NCI-H2196 treated with DMSO at 0.1 percent for 48 hours (cell line): ENCODE measurements at regions not wholly inside any gene's neighbourhood (a gene's known extent, or its start where the extent isn't known, plus 50 kb on each side); places are given as distances from the start of the nearest gene placed in this dataset.

Source experiments
- DNase-seq: peaks from one replicate; lab custom pipeline; 2025; ENCODE audit not compliant: unreplicated experiment; lab: John Stamatoyannopoulos, UW

- DNase-seq = no peak
Measured at GRCh38 chr3:8189051-8189450, 312.6 kb upstream of the LMCD1 start.

- no peak for DNase-seq
Measured at GRCh38 chr3:8191406-8191805, 310.2 kb upstream of the LMCD1 start.

- no peak for DNase-seq
Measured at GRCh38 chr3:8197384-8197783, 304.2 kb upstream of the LMCD1 start.

GRCh38 chr3:8198605-8199004 is 303.0 kb upstream of the LMCD1 start:
- DNase-seq = no peak

GRCh38 chr3:8200996-8201395 is 300.6 kb upstream of the LMCD1 start:
- DNase-seq = no peak

GRCh38 chr3:8201886-8202285 is 299.7 kb upstream of the LMCD1 start:
- DNase-seq = no peak

GRCh38 chr3:8204331-8204730 is 297.3 kb upstream of the LMCD1 start:
- no peak for DNase-seq

GRCh38 chr3:8204853-8205650 is 296.6 kb upstream of the LMCD1 start:
- DNase-seq = no peak

- DNase-seq = no peak
Measured at GRCh38 chr3:8205881-8206280, 295.7 kb upstream of the LMCD1 start.

- no peak for DNase-seq
Measured at GRCh38 chr3:8206971-8207617, 294.5 kb upstream of the LMCD1 start.

- no peak for DNase-seq
Measured at GRCh38 chr3:8210882-8211341, 290.7 kb upstream of the LMCD1 start.

- no peak for DNase-seq
Measured at GRCh38 chr3:8212794-8213193, 288.8 kb upstream of the LMCD1 start.

GRCh38 chr3:8213286-8213685 is 288.3 kb upstream of the LMCD1 start:
- no peak for DNase-seq

- DNase-seq = no peak
Measured at GRCh38 chr3:8215821-8216220, 285.8 kb upstream of the LMCD1 start.

- DNase-seq = no peak
Measured at GRCh38 chr3:8218353-8218940, 283.2 kb upstream of the LMCD1 start.

GRCh38 chr3:8220291-8220690 is 281.3 kb upstream of the LMCD1 start:
- no peak for DNase-seq

GRCh38 chr3:8223766-8224165 is 277.9 kb upstream of the LMCD1 start:
- no peak for DNase-seq

- DNase-seq = no peak
Measured at GRCh38 chr3:8224941-8225340, 276.7 kb upstream of the LMCD1 start.

- DNase-seq = no peak
Measured at GRCh38 chr3:8233938-8234337, 267.7 kb upstream of the LMCD1 start.

GRCh38 chr3:8236264-8236663 is 265.4 kb upstream of the LMCD1 start:
- DNase-seq = no peak

- no peak for DNase-seq
Measured at GRCh38 chr3:8237893-8238292, 263.7 kb upstream of the LMCD1 start.

- DNase-seq = no peak
Measured at GRCh38 chr3:8238432-8238831, 263.2 kb upstream of the LMCD1 start.
